CD4-positive, alpha-beta T cell treated with Interleukin-17A for 4 hours (primary cell): ENCODE measurements at regions not wholly inside any gene's neighbourhood (a gene's known extent, or its start where the extent isn't known, plus 50 kb on each side); places are given as distances from the start of the nearest gene placed in this dataset.

Source experiments
- DNase-seq: peaks from one replicate; pipeline ENCODE4 v3.0.0-alpha.2; 2020; ENCODE audit warnings: mixed read lengths

- DNase-seq, result no peak
Measured at GRCh38 chr18:70429847-70430500, 141.1 kb downstream of the SOCS6 start.

GRCh38 chr18:70428439-70428838 lies 139.6 kb downstream of the SOCS6 start:
- no peak for DNase-seq

- no peak for DNase-seq
Measured at GRCh38 chr18:70426818-70427217, 138.0 kb downstream of the SOCS6 start.

- DNase-seq, result no peak
Measured at GRCh38 chr18:70425236-70425635, 136.4 kb downstream of the SOCS6 start.

GRCh38 chr18:70423988-70424387 lies 135.1 kb downstream of the SOCS6 start:
- no peak for DNase-seq

GRCh38 chr18:70423120-70423519 lies 134.3 kb downstream of the SOCS6 start:
- no peak for DNase-seq

GRCh38 chr18:70422391-70422965 lies 133.6 kb downstream of the SOCS6 start:
- DNase-seq, result no peak

- DNase-seq, result no peak
Measured at GRCh38 chr18:70421471-70422390, 132.9 kb downstream of the SOCS6 start.

GRCh38 chr18:70420146-70420898 lies 131.5 kb downstream of the SOCS6 start:
- DNase-seq, result no peak

- no peak for DNase-seq
Measured at GRCh38 chr18:70419526-70419925, 130.7 kb downstream of the SOCS6 start.

- DNase-seq, result no peak
Measured at GRCh38 chr18:70418546-70419311, 129.9 kb downstream of the SOCS6 start.

GRCh38 chr18:70417847-70418246 lies 129.0 kb downstream of the SOCS6 start:
- DNase-seq, result no peak

GRCh38 chr18:70416496-70416895 lies 127.7 kb downstream of the SOCS6 start:
- no peak for DNase-seq

GRCh38 chr18:70415823-70416488 lies 127.1 kb downstream of the SOCS6 start:
- DNase-seq, result no peak

- DNase-seq, result no peak
Measured at GRCh38 chr18:70414315-70414900, 125.6 kb downstream of the SOCS6 start.

- no peak for DNase-seq
Measured at GRCh38 chr18:70413455-70413854, 124.6 kb downstream of the SOCS6 start.

- no peak for DNase-seq
Measured at GRCh38 chr18:70411876-70412435, 123.1 kb downstream of the SOCS6 start.

GRCh38 chr18:70411307-70411706 lies 122.5 kb downstream of the SOCS6 start:
- DNase-seq, result no peak

GRCh38 chr18:70405052-70405451 lies 116.2 kb downstream of the SOCS6 start:
- no peak for DNase-seq

GRCh38 chr18:70400476-70400875 lies 111.6 kb downstream of the SOCS6 start:
- DNase-seq, result no peak

GRCh38 chr18:70398076-70398475 lies 109.2 kb downstream of the SOCS6 start:
- DNase-seq, result no peak
